Rectal smooth muscle tissue (tissue), 1 donor: ENCODE measurements at regions not wholly inside any gene's neighbourhood (a gene's known extent, or its start where the extent isn't known, plus 50 kb on each side); places are given as distances from the start of the nearest gene placed in this dataset.
"Not testable (repeated sequence)": the region's sequence is repeated elsewhere in the genome, so short reads cannot be mapped to it uniquely, and the experiment has no call there.

Experiments used
- H3K27ac ChIP-seq: one replicate; pipeline ENCODE4 v1.7.0; 2013; ENCODE audit warnings: low read depth, low read length, inconsistent platforms
- H3K27me3 ChIP-seq: one replicate; pipeline ENCODE4 v1.7.0; 2013; ENCODE audit warnings: low read length; ENCODE audit not compliant: control insufficient read depth, insufficient read depth
- H3K36me3 ChIP-seq: one replicate; pipeline ENCODE4 v1.7.0; 2013; ENCODE audit warnings: low read length; ENCODE audit not compliant: control insufficient read depth, insufficient read depth
- H3K4me1 ChIP-seq: one replicate; pipeline ENCODE4 v1.7.0; 2013; ENCODE audit warnings: low read length; ENCODE audit not compliant: control insufficient read depth, insufficient read depth
- H3K4me3 ChIP-seq: one replicate; pipeline ENCODE4 v1.7.0; 2013; ENCODE audit warnings: low read length
- H3K9ac ChIP-seq: one replicate; pipeline ENCODE4 v1.7.0; 2013; ENCODE audit warnings: low read length

DNA sequence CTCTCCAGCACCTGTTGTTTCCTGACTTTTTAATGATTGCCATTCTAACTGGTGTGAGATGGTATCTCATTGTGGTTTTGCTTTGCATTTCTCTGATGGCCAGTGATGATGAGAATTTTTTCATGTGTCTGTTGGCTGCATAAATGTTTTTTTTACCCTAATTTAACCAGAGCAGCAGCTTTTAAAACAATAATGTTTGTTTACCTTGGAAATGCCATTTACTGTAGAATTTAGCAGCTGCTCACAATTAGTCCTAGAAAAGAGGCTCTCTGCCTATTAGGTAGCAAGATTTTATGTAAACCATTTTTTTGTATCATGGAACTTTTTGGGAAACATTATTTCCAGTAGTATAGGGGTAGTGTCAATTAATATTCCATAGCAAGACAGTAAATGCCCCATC lies 761.4 kb downstream of the ZNF385D start:
- H3K4me3 ChIP-seq, H3K36me3 ChIP-seq, H3K27me3 ChIP-seq: not testable (repeated sequence)

GRCh38 chr3:20984594-20985205 lies 766.3 kb downstream of the ZNF385D start:
- Histone ChIP-seq H3K4me3 (no peak overlapping the region), H3K36me3 (no peaks in the 10 kb centered on the region)

More for the DNA sequence above, 761.4 kb downstream of the ZNF385D start:
- not testable (repeated sequence) for H3K9ac ChIP-seq, H3K4me1 ChIP-seq, H3K27ac ChIP-seq

GRCh38 chr3:20975188-20975651 lies 775.8 kb downstream of the ZNF385D start:
- no peak overlapping the region for H3K4me3 ChIP-seq
- H3K9ac ChIP-seq: no peak overlapping the region
- H3K27ac ChIP-seq: no peak overlapping the region
- H3K36me3 ChIP-seq: no peaks in the 10 kb centered on the region
- no peaks in the 10 kb centered on the region for H3K4me1 ChIP-seq
- no peaks in the 10 kb centered on the region for H3K27me3 ChIP-seq

More at GRCh38 chr3:20984594-20985205, 766.3 kb downstream of the ZNF385D start:
- no peak overlapping the region for H3K9ac ChIP-seq
- no peaks in the 10 kb centered on the region for H3K4me1 ChIP-seq
- no peak overlapping the region for H3K27ac ChIP-seq
- no peaks in the 10 kb centered on the region for H3K27me3 ChIP-seq

DNA sequence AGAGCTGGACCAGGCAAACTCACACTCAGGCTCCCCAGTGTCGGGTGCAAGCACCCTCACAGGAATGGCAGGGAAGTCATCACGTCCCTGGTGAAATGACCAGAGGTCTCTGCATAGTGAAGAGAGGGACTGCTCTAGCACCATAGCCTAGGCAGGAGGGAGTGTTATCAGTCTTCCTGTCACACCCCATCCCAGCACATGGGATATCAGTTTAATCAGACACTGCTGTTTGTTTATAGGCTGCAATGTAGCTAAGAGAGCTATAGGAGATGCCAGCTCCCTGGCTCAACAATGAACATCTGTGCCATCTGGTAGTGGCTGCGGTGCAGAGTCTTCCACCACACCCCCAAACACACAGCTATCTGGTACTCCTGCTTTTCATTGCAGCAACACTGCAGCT lies 776.6 kb downstream of the ZNF385D start:
- H3K4me1 ChIP-seq: no peaks in the 10 kb centered on the region
- H3K4me3 ChIP-seq: no peak overlapping the region
- H3K9ac ChIP-seq: no peak overlapping the region
- H3K36me3 ChIP-seq: no peaks in the 10 kb centered on the region
- H3K27me3 ChIP-seq: no peaks in the 10 kb centered on the region
- H3K27ac ChIP-seq: no peak overlapping the region

- H3K36me3 ChIP-seq, H3K4me1 ChIP-seq: not testable (repeated sequence)
Measured at GRCh38 chr3:20970807-20971206, 780.2 kb downstream of the ZNF385D start.

DNA sequence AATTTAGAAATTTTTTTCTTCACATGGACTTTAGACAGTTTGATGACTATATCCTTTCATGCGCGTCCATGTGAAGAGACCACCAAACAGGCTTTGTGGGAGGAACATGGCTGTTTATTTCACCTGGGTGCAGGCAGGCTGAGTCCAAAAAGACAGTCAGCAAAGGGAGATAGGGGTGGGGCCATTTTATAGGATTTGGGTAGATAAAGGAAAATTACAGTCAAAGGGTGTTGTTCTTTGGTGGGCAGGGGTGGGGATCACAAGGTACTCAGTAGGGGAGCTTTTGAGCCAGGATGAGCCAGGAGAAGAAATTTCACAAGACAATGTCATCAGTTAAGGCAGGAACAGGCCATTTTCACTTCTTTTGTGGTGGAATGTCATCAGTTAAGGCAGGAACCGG lies 781.5 kb upstream of the SGO1 start:
- H3K4me3 ChIP-seq, H3K4me1 ChIP-seq, H3K27me3 ChIP-seq, H3K9ac ChIP-seq, H3K27ac ChIP-seq, H3K36me3 ChIP-seq: not testable (repeated sequence)

More at GRCh38 chr3:20970807-20971206, 780.2 kb downstream of the ZNF385D start:
- not testable (repeated sequence) for H3K4me3 ChIP-seq, H3K27me3 ChIP-seq, H3K9ac ChIP-seq, H3K27ac ChIP-seq

DNA sequence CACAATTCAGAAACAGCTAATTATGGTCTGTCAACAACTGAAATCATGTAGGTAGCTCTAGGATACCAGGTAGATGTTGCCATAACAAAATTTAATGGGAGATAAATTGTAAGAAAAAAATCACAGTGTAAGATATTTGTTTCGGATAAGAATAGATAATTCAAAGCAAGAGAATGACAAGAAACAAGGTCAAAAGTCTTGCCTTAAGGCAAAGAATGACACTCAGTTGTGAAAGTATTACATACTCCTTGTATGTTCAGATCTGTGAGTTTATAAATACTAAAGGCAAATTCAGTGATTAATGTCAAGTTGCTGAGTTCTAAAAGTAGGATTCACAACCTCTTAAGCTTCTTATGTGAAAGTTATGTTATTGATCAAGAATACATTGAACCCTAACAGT lies 772.2 kb upstream of the SGO1 start:
- Histone ChIP-seq H3K27me3 (no peaks in the 10 kb centered on the region), H3K4me1 (no peaks in the 10 kb centered on the region), H3K27ac (no peak overlapping the region), H3K36me3 (no peaks in the 10 kb centered on the region), H3K9ac (no peak overlapping the region), H3K4me3 (no peak overlapping the region)

GRCh38 chr3:20945892-20946291 lies 759.9 kb upstream of the SGO1 start:
- H3K4me1 ChIP-seq: no peaks in the 10 kb centered on the region
- H3K9ac ChIP-seq: no peak overlapping the region
- no peaks in the 10 kb centered on the region for H3K27me3 ChIP-seq
- H3K36me3 ChIP-seq: no peaks in the 10 kb centered on the region
- no peak overlapping the region for H3K27ac ChIP-seq
- no peak overlapping the region for H3K4me3 ChIP-seq

GRCh38 chr3:20935791-20936190 lies 749.8 kb upstream of the SGO1 start:
- Histone ChIP-seq H3K27ac (no peak overlapping the region), H3K36me3 (no peaks in the 10 kb centered on the region)

GRCh38 chr3:20931834-20932233 lies 745.8 kb upstream of the SGO1 start:
- Histone ChIP-seq H3K9ac (no peak overlapping the region), H3K4me1 (no peaks in the 10 kb centered on the region)

More at GRCh38 chr3:20935791-20936190, 749.8 kb upstream of the SGO1 start:
- Histone ChIP-seq H3K9ac (no peak overlapping the region), H3K4me3 (no peak overlapping the region), H3K4me1 (no peaks in the 10 kb centered on the region), H3K27me3 (no peaks in the 10 kb centered on the region)

DNA sequence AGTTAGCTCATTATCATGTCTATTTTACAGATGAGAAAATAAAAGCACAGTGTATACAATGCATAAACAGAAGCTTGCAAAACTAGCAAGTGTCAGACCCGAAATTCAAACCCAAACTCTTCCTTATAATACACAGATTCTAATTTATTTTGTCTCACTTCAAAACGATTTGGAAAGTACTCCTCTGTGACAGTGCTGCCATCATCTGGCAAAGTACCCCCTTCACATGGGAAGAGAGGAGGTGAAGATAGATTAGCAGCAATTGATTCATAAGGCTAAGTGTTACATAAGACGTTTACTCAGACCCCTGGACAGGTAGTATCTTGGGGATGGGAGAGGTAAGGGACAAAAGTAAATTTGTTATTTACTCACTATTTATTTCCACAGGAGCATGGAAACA lies 744.0 kb upstream of the SGO1 start:
- Histone ChIP-seq H3K4me3 (no peak overlapping the region), H3K36me3 (no peaks in the 10 kb centered on the region), H3K4me1 (no peaks in the 10 kb centered on the region), H3K27ac (no peak overlapping the region), H3K27me3 (no peaks in the 10 kb centered on the region), H3K9ac (no peak overlapping the region)

More at GRCh38 chr3:20931834-20932233, 745.8 kb upstream of the SGO1 start:
- Histone ChIP-seq H3K27ac (no peak overlapping the region), H3K36me3 (no peaks in the 10 kb centered on the region), H3K27me3 (no peaks in the 10 kb centered on the region), H3K4me3 (no peak overlapping the region)

DNA sequence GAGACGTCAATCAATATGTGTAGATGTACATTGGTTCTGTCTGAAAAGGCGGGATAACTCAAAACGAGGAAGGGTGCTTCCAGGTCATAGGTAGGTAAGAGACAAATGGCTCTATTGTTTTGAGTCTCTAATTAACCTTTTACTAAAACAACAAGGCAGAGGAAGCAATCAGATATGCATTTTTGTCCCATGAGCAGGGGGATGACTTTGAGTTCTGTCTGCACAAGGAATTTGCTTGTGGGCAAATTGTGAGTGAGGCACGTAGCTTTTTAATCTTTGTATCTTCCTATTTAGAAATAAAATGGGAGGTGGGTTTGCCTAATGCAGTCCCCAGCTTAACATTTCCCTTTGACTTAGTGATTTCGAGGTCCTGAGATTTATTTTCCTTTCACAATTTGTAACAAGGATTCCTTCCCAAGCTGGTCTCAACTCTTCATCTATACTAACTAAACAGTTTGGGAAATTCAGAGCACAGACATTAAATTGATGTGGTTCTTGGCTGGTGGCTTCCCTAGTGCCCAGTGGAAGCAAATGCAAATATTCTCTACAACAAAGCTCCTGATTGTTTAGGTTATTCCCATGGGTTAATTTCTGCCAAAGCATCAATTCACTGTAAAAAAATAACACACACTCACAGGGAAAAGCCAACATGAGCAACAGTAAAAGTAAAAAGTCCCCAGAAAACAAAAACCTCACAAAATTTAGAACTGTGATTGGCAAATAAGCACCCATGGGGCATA lies 738.8 kb upstream of the SGO1 start:
- Histone ChIP-seq H3K36me3 (no peaks in the 10 kb centered on the region), H3K27me3 (no peaks in the 10 kb centered on the region), H3K9ac (no peak overlapping the region), H3K4me3 (no peak overlapping the region), H3K4me1 (no peaks in the 10 kb centered on the region), H3K27ac (no peak overlapping the region)

DNA sequence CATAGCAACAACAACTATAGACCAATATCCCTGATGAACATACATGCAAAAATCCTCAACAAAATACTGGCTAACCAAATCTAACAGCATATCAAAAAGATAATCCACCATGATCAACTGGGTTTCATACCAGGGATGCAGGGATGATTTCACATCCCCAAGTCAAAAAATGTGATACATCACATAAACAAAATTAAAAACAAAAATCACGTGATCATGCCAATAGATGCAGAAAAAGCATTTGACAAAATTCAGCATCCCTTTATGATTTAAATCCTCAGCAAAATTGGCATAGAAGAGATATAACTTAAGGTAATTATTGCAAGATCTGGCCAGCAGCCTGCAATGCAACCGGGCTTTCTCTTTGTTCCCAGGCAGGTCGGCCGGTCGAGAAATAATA lies 735.1 kb upstream of the SGO1 start:
- H3K4me1 ChIP-seq, H3K36me3 ChIP-seq, H3K9ac ChIP-seq, H3K27ac ChIP-seq, H3K27me3 ChIP-seq, H3K4me3 ChIP-seq: not testable (repeated sequence)
